ENCODE measurements at regions not wholly inside any gene's neighbourhood (a gene's known extent, or its start where the extent isn't known, plus 50 kb on each side); places are given as distances from the start of the nearest gene placed in this dataset.

- no peaks in the 10 kb centered on the region for H3K9me3 Mint-ChIP-seq
- intact Hi-C loops (cut with micrococcal nuclease) = no loop called here
- H3K36me3 Mint-ChIP-seq (ENCODE audit: low read depth) = no peaks in the 10 kb centered on the region
- H3K27ac Mint-ChIP-seq = no peak overlapping the region
- H3K4me3 Mint-ChIP-seq = no peak overlapping the region
- no peaks in the 10 kb centered on the region for H3K4me1 Mint-ChIP-seq
- no peaks in the 10 kb centered on the region for H3K27me3 Mint-ChIP-seq
- no peak for DNase-seq
Measured at GRCh38 chr5:99998319-99998718, 536.9 kb upstream of the FAM174A start.

GRCh38 chr5:99995407-99995806 lies 539.8 kb upstream of the FAM174A start:
- Mint-ChIP-seq H3K4me3 (no peak overlapping the region), H3K36me3 (ENCODE audit: low read depth) (no peaks in the 10 kb centered on the region), H3K27ac (no peak overlapping the region), H3K4me1 (no peaks in the 10 kb centered on the region), H3K9me3 (no peaks in the 10 kb centered on the region), H3K27me3 (no peaks in the 10 kb centered on the region)
- DNase-seq = no peak
- intact Hi-C loops (cut with micrococcal nuclease) = no loop called here

- H3K4me3 Mint-ChIP-seq = no peak overlapping the region
- H3K36me3 Mint-ChIP-seq (ENCODE audit: low read depth) = no peaks in the 10 kb centered on the region
- intact Hi-C loops (cut with micrococcal nuclease) = no loop called here
- H3K9me3 Mint-ChIP-seq = no peaks in the 10 kb centered on the region
- no peaks in the 10 kb centered on the region for H3K4me1 Mint-ChIP-seq
- H3K27ac Mint-ChIP-seq = no peak overlapping the region
- H3K27me3 Mint-ChIP-seq = no peaks in the 10 kb centered on the region
- DNase-seq = no peak
Measured at GRCh38 chr5:99973779-99974178, 561.4 kb upstream of the FAM174A start.

- H3K4me3 Mint-ChIP-seq = no peak overlapping the region
- no peaks in the 10 kb centered on the region for H3K27me3 Mint-ChIP-seq
Measured at GRCh38 chr5:99955962-99956361, 579.2 kb upstream of the FAM174A start.

GRCh38 chr5:99955006-99955405 lies 580.2 kb upstream of the FAM174A start:
- H3K27me3 Mint-ChIP-seq = no peaks in the 10 kb centered on the region
- H3K27ac Mint-ChIP-seq = no peak overlapping the region
- no peak overlapping the region for H3K4me3 Mint-ChIP-seq
- no peak for DNase-seq
- no peaks in the 10 kb centered on the region for H3K4me1 Mint-ChIP-seq
- no peaks in the 10 kb centered on the region for H3K36me3 Mint-ChIP-seq (ENCODE audit: low read depth)
- peaks cover 3% of the 10 kb centered on the region for H3K9me3 Mint-ChIP-seq
- intact Hi-C loops (cut with micrococcal nuclease) = no loop called here

More at GRCh38 chr5:99955962-99956361, 579.2 kb upstream of the FAM174A start:
- Mint-ChIP-seq H3K27ac (no peak overlapping the region), H3K4me1 (no peaks in the 10 kb centered on the region), H3K9me3 (peaks cover 3% of the 10 kb centered on the region), H3K36me3 (ENCODE audit: low read depth) (no peaks in the 10 kb centered on the region)
- no peak for DNase-seq
- intact Hi-C loops (cut with micrococcal nuclease) = no loop called here

GRCh38 chr5:99949969-99950524 lies 585.1 kb upstream of the FAM174A start:
- no peak for DNase-seq
- H3K9me3 Mint-ChIP-seq = no peaks in the 10 kb centered on the region
- no peak overlapping the region for H3K27ac Mint-ChIP-seq
- H3K27me3 Mint-ChIP-seq = no peaks in the 10 kb centered on the region
- intact Hi-C loops (cut with micrococcal nuclease) = no loop called here
- no peaks in the 10 kb centered on the region for H3K36me3 Mint-ChIP-seq (ENCODE audit: low read depth)
- H3K4me3 Mint-ChIP-seq = no peak overlapping the region
- H3K4me1 Mint-ChIP-seq = no peaks in the 10 kb centered on the region

GRCh38 chr5:99949361-99949760 lies 585.8 kb upstream of the FAM174A start:
- Mint-ChIP-seq H3K27ac (no peak overlapping the region), H3K4me1 (no peaks in the 10 kb centered on the region), H3K9me3 (no peaks in the 10 kb centered on the region), H3K36me3 (ENCODE audit: low read depth) (no peaks in the 10 kb centered on the region), H3K4me3 (no peak overlapping the region), H3K27me3 (no peaks in the 10 kb centered on the region)
- no peak for DNase-seq
- intact Hi-C loops (cut with micrococcal nuclease) = no loop called here

GRCh38 chr5:99948850-99949249 lies 586.3 kb upstream of the FAM174A start:
- no peak for DNase-seq
- Mint-ChIP-seq H3K27me3 (no peaks in the 10 kb centered on the region), H3K36me3 (ENCODE audit: low read depth) (no peaks in the 10 kb centered on the region), H3K4me1 (no peaks in the 10 kb centered on the region), H3K4me3 (no peak overlapping the region), H3K27ac (no peak overlapping the region), H3K9me3 (no peaks in the 10 kb centered on the region)
- intact Hi-C loops (cut with micrococcal nuclease) = no loop called here

GRCh38 chr5:99945478-99946442 lies 589.4 kb upstream of the FAM174A start:
- DNase-seq = no peak
- Mint-ChIP-seq H3K4me3 (no peak overlapping the region), H3K9me3 (no peaks in the 10 kb centered on the region), H3K27ac (no peak overlapping the region), H3K36me3 (ENCODE audit: low read depth) (no peaks in the 10 kb centered on the region), H3K27me3 (no peaks in the 10 kb centered on the region), H3K4me1 (no peaks in the 10 kb centered on the region)
- intact Hi-C loops (cut with micrococcal nuclease) = no loop called here

GRCh38 chr5:99940540-99940939 lies 594.6 kb upstream of the FAM174A start:
- Mint-ChIP-seq H3K27me3 (no peaks in the 10 kb centered on the region), H3K9me3 (no peaks in the 10 kb centered on the region), H3K27ac (no peak overlapping the region), H3K4me1 (no peaks in the 10 kb centered on the region), H3K36me3 (ENCODE audit: low read depth) (no peaks in the 10 kb centered on the region), H3K4me3 (no peak overlapping the region)
- intact Hi-C loops (cut with micrococcal nuclease) = no loop called here
- DNase-seq = no peak

GRCh38 chr5:99936911-99937310 lies 598.3 kb upstream of the FAM174A start:
- Mint-ChIP-seq H3K27me3 (no peaks in the 10 kb centered on the region), H3K9me3 (no peaks in the 10 kb centered on the region), H3K4me3 (no peak overlapping the region), H3K36me3 (ENCODE audit: low read depth) (no peaks in the 10 kb centered on the region), H3K4me1 (no peaks in the 10 kb centered on the region), H3K27ac (no peak overlapping the region)
- intact Hi-C loops (cut with micrococcal nuclease) = no loop called here
- no peak for DNase-seq

GRCh38 chr5:99929806-99930135 lies 605.4 kb upstream of the FAM174A start:
- Mint-ChIP-seq H3K4me1 (no peaks in the 10 kb centered on the region), H3K36me3 (ENCODE audit: low read depth) (no peaks in the 10 kb centered on the region), H3K9me3 (no peaks in the 10 kb centered on the region), H3K27ac (no peak overlapping the region), H3K27me3 (no peaks in the 10 kb centered on the region), H3K4me3 (no peak overlapping the region)
- intact Hi-C loops (cut with micrococcal nuclease) = no loop called here
- DNase-seq = no peak

- H3K9me3 Mint-ChIP-seq = no peaks in the 10 kb centered on the region
- no peak for DNase-seq
- intact Hi-C loops (cut with micrococcal nuclease) = no loop called here
- no peaks in the 10 kb centered on the region for H3K27me3 Mint-ChIP-seq
- H3K36me3 Mint-ChIP-seq (ENCODE audit: low read depth) = no peaks in the 10 kb centered on the region
- no peak overlapping the region for H3K27ac Mint-ChIP-seq
- H3K4me3 Mint-ChIP-seq = no peak overlapping the region
- H3K4me1 Mint-ChIP-seq = no peaks in the 10 kb centered on the region
Measured at GRCh38 chr5:99929067-99929805, 605.9 kb upstream of the FAM174A start.

GRCh38 chr5:99928490-99928889 lies 606.7 kb upstream of the FAM174A start:
- Mint-ChIP-seq H3K4me1 (no peaks in the 10 kb centered on the region), H3K27ac (no peak overlapping the region), H3K4me3 (no peak overlapping the region)

More at GRCh38 chr5:99928490-99928889, 606.7 kb upstream of the FAM174A start:
- intact Hi-C loops (cut with micrococcal nuclease) = no loop called here
- no peaks in the 10 kb centered on the region for H3K36me3 Mint-ChIP-seq (ENCODE audit: low read depth)
- H3K9me3 Mint-ChIP-seq = no peaks in the 10 kb centered on the region
- DNase-seq = no peak
- no peaks in the 10 kb centered on the region for H3K27me3 Mint-ChIP-seq

All from activated CD4-positive, alpha-beta T cell treated with anti-CD3 and anti-CD28 coated beads, Interleukin-2, amount 10 ng/mL, durations not matched to agents 24 days and 14 days (primary cell).